CD4-positive, CD25-positive, alpha-beta regulatory T cell (primary cell): ENCODE measurements at regions not wholly inside any gene's neighbourhood (a gene's known extent, or its start where the extent isn't known, plus 50 kb on each side); places are given as distances from the start of the nearest gene placed in this dataset.
A peak's percentile ranks its signal among the peaks of the same experiment; 100 is the strongest.

Source experiments
- ATAC-seq, 2 donors: fragments of 150-1000 bp; cut with Tn5 transposase; one replicate each; pipeline ENCODE4 v1.10.0; 2021; ENCODE audit warnings: low read depth in 2 of 2, moderate number of reproducible peaks in 2 of 2, moderate library complexity in 1 of 2
- DNase-seq, 3 donors: peaks; one replicate each; pipeline versions ENCODE4 v3.0.0 to v3.0.0-alpha.2; 2012 to 2022; ENCODE audit warnings: mixed read lengths in 1 of 3
- H3K27ac ChIP-seq: one replicate; pipeline ENCODE4 v1.7.0; 2013; ENCODE audit warnings: mild to moderate bottlenecking, low read length; ENCODE audit not compliant: insufficient read depth, poor library complexity, severe bottlenecking
- H3K27me3 ChIP-seq: one replicate; pipeline ENCODE4 v1.7.0; 2013; ENCODE audit warnings: low read length; ENCODE audit not compliant: control insufficient read depth, insufficient read depth
- H3K36me3 ChIP-seq: one replicate; pipeline ENCODE4 v1.7.0; 2013; ENCODE audit warnings: mild to moderate bottlenecking, low read length, moderate library complexity; ENCODE audit not compliant: control insufficient read depth, insufficient read depth
- H3K4me1 ChIP-seq: 2 replicates; pipeline ENCODE4 v1.7.0; 2013; ENCODE audit warnings: mild to moderate bottlenecking, low read length; ENCODE audit not compliant: insufficient read depth, control insufficient read depth, poor library complexity, severe bottlenecking
- H3K4me3 ChIP-seq: one replicate; pipeline ENCODE4 v1.7.0; 2013; ENCODE audit warnings: low read depth, mild to moderate bottlenecking, low read length, moderate library complexity
- H3K9me3 ChIP-seq, 2 experiments: 1 replicate in 1 of 2; 2 replicates in 1 of 2; pipeline ENCODE4 v1.7.0; 2013; ENCODE audit warnings: low read length in 2 of 2, mild to moderate bottlenecking in 1 of 2, moderate library complexity in 1 of 2; ENCODE audit not compliant: control insufficient read depth in 2 of 2
- H3K27ac Mint-ChIP-seq, 3 donors: one replicate each; pipeline ENCODE4 v1.8.0; 2020 to 2022; ENCODE audit warnings: mild to moderate bottlenecking in 3 of 3, mixed read lengths in 3 of 3, moderate library complexity in 2 of 3
- H3K27me3 Mint-ChIP-seq: one replicate; pipeline ENCODE4 v1.8.0; 2022; ENCODE audit warnings: mild to moderate bottlenecking, mixed read lengths
- H3K36me3 Mint-ChIP-seq: one replicate; pipeline ENCODE4 v1.8.0; 2020; ENCODE audit warnings: mixed read lengths
- H3K4me1 Mint-ChIP-seq, 4 donors: one replicate each; pipeline ENCODE4 v1.8.0; 2020 to 2022; ENCODE audit warnings: mixed read lengths in 4 of 4, mild to moderate bottlenecking in 1 of 4
- H3K4me3 Mint-ChIP-seq, 4 donors: one replicate each; pipeline ENCODE4 v1.8.0; 2020 to 2022; ENCODE audit warnings: mild to moderate bottlenecking in 4 of 4, mixed read lengths in 4 of 4, moderate library complexity in 3 of 4
- H3K9me3 Mint-ChIP-seq, 7 donors: one replicate each; pipeline ENCODE4 v1.8.0; 2020 to 2022; ENCODE audit warnings: mixed read lengths in 7 of 7, mild to moderate bottlenecking in 3 of 7, moderate library complexity in 2 of 7

- Histone ChIP-seq H3K27me3 (no peaks in the 10 kb centered on the region), H3K36me3 (no peaks in the 10 kb centered on the region), H3K4me1 (peaks cover 53% of the 10 kb centered on the region), H3K9me3 (no peaks in the 10 kb centered on the region), H3K27ac (no peak overlapping the region), H3K4me3 (peak overlapping the region; percentile 26)
- ATAC-seq (no peak), DNase-seq (peak in 2 of 3 donors; percentile 34 to 76)
- peaks cover 9% of the 10 kb centered on the region for H3K27me3 Mint-ChIP-seq
- peak overlapping the region; percentile 12 to 97 (median 83) for H3K27ac Mint-ChIP-seq
- H3K36me3 Mint-ChIP-seq = no peaks in the 10 kb centered on the region
- H3K9me3 Mint-ChIP-seq = no peaks in the 10 kb centered on the region
- H3K4me1 Mint-ChIP-seq = peaks cover 23 to 62% (median 57%) of the 10 kb centered on the region in 4 donors
- peak overlapping the region in 3 of 4 donors; percentile 36 to 84 (median 77) for H3K4me3 Mint-ChIP-seq
Measured at GRCh38 chr9:7974335-7974960, 174.9 kb upstream of the DMAC1 start.

GRCh38 chr9:7973123-7973522 lies 173.5 kb upstream of the DMAC1 start:
- no peaks in the 10 kb centered on the region for H3K27me3 ChIP-seq
- no peak for DNase-seq
- H3K4me1 Mint-ChIP-seq = peaks cover 22 to 55% (median 51%) of the 10 kb centered on the region in 4 donors
- H3K36me3 Mint-ChIP-seq = no peaks in the 10 kb centered on the region
- H3K27ac Mint-ChIP-seq = peak overlapping the region in 2 of 3 donors; percentile 32 to 83
- H3K4me3 Mint-ChIP-seq = no peak overlapping the region
- H3K27me3 Mint-ChIP-seq = peaks cover 9% of the 10 kb centered on the region
- H3K4me1 ChIP-seq = peaks cover 46% of the 10 kb centered on the region
- H3K27ac ChIP-seq = no peak overlapping the region
- no peaks in the 10 kb centered on the region for H3K9me3 ChIP-seq
- ATAC-seq = no peak
- no peaks in the 10 kb centered on the region for H3K36me3 ChIP-seq
- H3K4me3 ChIP-seq = no peak overlapping the region
- no peaks in the 10 kb centered on the region for H3K9me3 Mint-ChIP-seq

- no peak overlapping the region for H3K27ac ChIP-seq
- H3K4me1 Mint-ChIP-seq = peaks cover 12 to 47% (median 35%) of the 10 kb centered on the region in 4 donors
- H3K27me3 Mint-ChIP-seq = no peaks in the 10 kb centered on the region
- H3K36me3 ChIP-seq = no peaks in the 10 kb centered on the region
- no peak for ATAC-seq
- no peaks in the 10 kb centered on the region for H3K9me3 ChIP-seq
- no peaks in the 10 kb centered on the region for H3K36me3 Mint-ChIP-seq
- H3K4me3 ChIP-seq = no peak overlapping the region
- H3K4me3 Mint-ChIP-seq = no peak overlapping the region
- no peak for DNase-seq
- H3K4me1 ChIP-seq = peaks cover 29% of the 10 kb centered on the region
- peak overlapping the region in 1 of 3 donors; percentile 2 for H3K27ac Mint-ChIP-seq
- no peaks in the 10 kb centered on the region for H3K27me3 ChIP-seq
- H3K9me3 Mint-ChIP-seq = no peaks in the 10 kb centered on the region
Measured at GRCh38 chr9:7970681-7971330, 171.2 kb upstream of the DMAC1 start.

GRCh38 chr9:7968687-7969086 lies 169.1 kb upstream of the DMAC1 start:
- H3K4me1 Mint-ChIP-seq = peaks cover 3 to 28% (median 18%) of the 10 kb centered on the region in 4 donors
- no peaks in the 10 kb centered on the region for H3K36me3 Mint-ChIP-seq
- Histone ChIP-seq H3K9me3 (no peaks in the 10 kb centered on the region), H3K4me3 (no peak overlapping the region), H3K27me3 (peaks cover 3% of the 10 kb centered on the region), H3K4me1 (peaks cover 8% of the 10 kb centered on the region), H3K27ac (no peak overlapping the region), H3K36me3 (no peaks in the 10 kb centered on the region)
- no peaks in the 10 kb centered on the region for H3K9me3 Mint-ChIP-seq
- no peak overlapping the region for H3K27ac Mint-ChIP-seq
- no peak overlapping the region for H3K4me3 Mint-ChIP-seq
- no peak for DNase-seq
- peaks cover 10% of the 10 kb centered on the region for H3K27me3 Mint-ChIP-seq
- no peak for ATAC-seq

- Mint-ChIP-seq H3K4me1 (peaks cover 0 to 21% (median 15%) of the 10 kb centered on the region in 4 donors), H3K9me3 (no peaks in the 10 kb centered on the region), H3K4me3 (no peak overlapping the region), H3K36me3 (no peaks in the 10 kb centered on the region), H3K27me3 (peaks cover 14% of the 10 kb centered on the region), H3K27ac (peak overlapping the region in 2 of 3 donors; percentile 53 to 76)
- H3K9me3 ChIP-seq = no peaks in the 10 kb centered on the region
- no peak for DNase-seq
- peaks cover 6% of the 10 kb centered on the region for H3K4me1 ChIP-seq
- H3K27me3 ChIP-seq = peaks cover 3% of the 10 kb centered on the region
- no peak for ATAC-seq
- H3K36me3 ChIP-seq = no peaks in the 10 kb centered on the region
- H3K4me3 ChIP-seq = no peak overlapping the region
- H3K27ac ChIP-seq = no peak overlapping the region
Measured at GRCh38 chr9:7967851-7968250, 168.3 kb upstream of the DMAC1 start.

- Histone ChIP-seq H3K4me1 (peaks cover 6% of the 10 kb centered on the region), H3K36me3 (no peaks in the 10 kb centered on the region), H3K4me3 (no peak overlapping the region), H3K9me3 (no peaks in the 10 kb centered on the region), H3K27ac (no peak overlapping the region), H3K27me3 (peaks cover 3% of the 10 kb centered on the region)
- peak; percentile 89 to 92 for ATAC-seq
- no peaks in the 10 kb centered on the region for H3K36me3 Mint-ChIP-seq
- peak overlapping the region in 2 of 3 donors; percentile 53 to 76 for H3K27ac Mint-ChIP-seq
- H3K9me3 Mint-ChIP-seq = no peaks in the 10 kb centered on the region
- peak overlapping the region in 1 of 4 donors; percentile 25 for H3K4me3 Mint-ChIP-seq
- peaks cover 14% of the 10 kb centered on the region for H3K27me3 Mint-ChIP-seq
- peak in 1 of 3 donors; percentile 56 for DNase-seq
- H3K4me1 Mint-ChIP-seq = peaks cover 0 to 16% (median 12%) of the 10 kb centered on the region in 4 donors
Measured at GRCh38 chr9:7967093-7967827, 167.7 kb upstream of the DMAC1 start.

- H3K9me3 ChIP-seq = no peaks in the 10 kb centered on the region
- Mint-ChIP-seq H3K27me3 (peaks cover 14% of the 10 kb centered on the region), H3K4me3 (no peak overlapping the region), H3K4me1 (peaks cover 0 to 15% (median 5%) of the 10 kb centered on the region in 4 donors), H3K36me3 (no peaks in the 10 kb centered on the region), H3K9me3 (no peaks in the 10 kb centered on the region), H3K27ac (no peak overlapping the region)
- H3K4me3 ChIP-seq = no peak overlapping the region
- no peak for ATAC-seq
- peaks cover 6% of the 10 kb centered on the region for H3K4me1 ChIP-seq
- H3K27ac ChIP-seq = no peak overlapping the region
- no peaks in the 10 kb centered on the region for H3K36me3 ChIP-seq
- DNase-seq = no peak
- H3K27me3 ChIP-seq = peaks cover 3% of the 10 kb centered on the region
Measured at GRCh38 chr9:7965063-7965462, 165.5 kb upstream of the DMAC1 start.
